ENCODE measurements at regions not wholly inside any gene's neighbourhood (a gene's known extent, or its start where the extent isn't known, plus 50 kb on each side); places are given as distances from the start of the nearest gene placed in this dataset.

DNA sequence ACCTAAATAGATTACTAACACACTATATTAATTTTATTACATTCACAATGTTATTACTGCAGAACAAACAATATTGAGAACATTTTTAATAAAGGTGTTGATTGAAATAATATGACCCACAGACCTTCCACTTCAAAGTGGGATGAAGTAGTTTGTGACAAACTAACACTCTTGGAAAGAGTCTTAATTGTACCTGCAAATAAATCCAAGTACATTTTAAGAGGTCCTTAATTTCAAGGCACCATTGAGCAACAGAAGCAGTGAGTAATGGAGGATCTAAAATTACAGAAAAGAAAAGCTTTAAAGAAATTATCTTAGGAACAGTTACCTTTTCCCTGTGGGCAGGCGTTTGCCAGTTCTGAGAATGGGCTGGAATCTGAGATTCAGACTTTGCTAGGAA is 140.2 kb downstream of the MMUT start:
- Histone ChIP-seq H4K20me1 (ENCODE audit: control insufficient read depth, insufficient read depth, insufficient read length) (no peaks in the 10 kb centered on the region), H3K18ac (ENCODE audit: insufficient read length, low read depth, low read length) (no peak overlapping the region), H2BK15ac (ENCODE audit: low read depth, low read length) (no peak overlapping the region), H4K91ac (ENCODE audit: insufficient read length, low read depth, low read length) (no peak overlapping the region), H3K23me2 (ENCODE audit: insufficient read length, low read depth, low read length, poor library complexity, severe bottlenecking) (no peaks in the 10 kb centered on the region), H3K56ac (ENCODE audit: insufficient read length, low read depth, low read length) (no peak overlapping the region), H4K8ac (replicated peaks; ENCODE audit: insufficient read length, low read depth, low read length) (no peak overlapping the region), H2BK12ac (ENCODE audit: insufficient read length, low read depth, low read length) (no peak overlapping the region), H3K27me3 (ENCODE audit: insufficient read depth, low read length) (no peaks in the 10 kb centered on the region), H2BK5ac (ENCODE audit: insufficient read length, low read length) (no peak overlapping the region), H3T11ph (ENCODE audit: low read length) (no peak overlapping the region), H3K14ac (ENCODE audit: insufficient read depth, low read length) (no peak overlapping the region), H2BK120ac (ENCODE audit: low read depth, low read length, poor library complexity, severe bottlenecking) (no peak overlapping the region), H3K27ac (ENCODE audit: insufficient read length, low read depth, low read length) (no peak overlapping the region), H3K9me3 (ENCODE audit: control insufficient read depth, low read depth, low read length) (no peaks in the 10 kb centered on the region), H4K5ac (ENCODE audit: insufficient read length, low read depth, low read length) (no peak overlapping the region), H3K79me1 (ENCODE audit: insufficient read depth, low read depth, low read length, poor library complexity, severe bottlenecking) (no peaks in the 10 kb centered on the region), H2BK20ac (ENCODE audit: low read depth, low read length, poor library complexity, severe bottlenecking) (no peak overlapping the region), H3K23ac (ENCODE audit: insufficient read length, low read depth, low read length) (no peak overlapping the region), H3K4me1 (ENCODE audit: insufficient read depth, low read length) (no peaks in the 10 kb centered on the region), H2AFZ (ENCODE audit: low read length) (no peak overlapping the region), H3K79me2 (ENCODE audit: insufficient read depth, low read length) (no peaks in the 10 kb centered on the region), H2AK5ac (ENCODE audit: insufficient read length, low read length) (no peak overlapping the region), H3K9ac (ENCODE audit: extremely low read depth, insufficient read length, low read length) (no peak overlapping the region), H3K4me2 (ENCODE audit: insufficient read depth, insufficient read length, low read length) (no peak overlapping the region), H3K4ac (ENCODE audit: low read depth, low read length) (no peak overlapping the region)
- TF ChIP-seq CTCF (conservative IDR thresholded peaks at IDR 0.05), result no peak
- H3K27me3 Mint-ChIP-seq (ENCODE audit: low read depth), result no peaks in the 10 kb centered on the region
- H3K4me1 Mint-ChIP-seq, result peaks cover under 1 to 10% of the 10 kb centered on the region in 2 experiments; a peak in 3 of 4 replicates
- no peaks in the 10 kb centered on the region; a peak in 4 of 7 replicates for H3K36me3 Mint-ChIP-seq (ENCODE audit: insufficient read depth in 1 of 3, low read depth in 3 of 3)
- DNase-seq, result no peak
- WGBS (ENCODE audit: extremely low coverage, insufficient read length, low lambda C conversion rate), result no CpG with 5 or more reads among the region's 1 CpG
- H3K27ac Mint-ChIP-seq, result no peak overlapping the region; a peak in 1 of 7 replicates
- H3K9me3 Mint-ChIP-seq, result peaks cover 6 to 11% of the 10 kb centered on the region in 2 experiments; a peak in 4 of 5 replicates
- no peak overlapping the region for H3K4me3 Mint-ChIP-seq

All from H9 (cell line).